HG02840 (cell line): ENCODE measurements at regions not wholly inside any gene's neighbourhood (a gene's known extent, or its start where the extent isn't known, plus 50 kb on each side); places are given as distances from the start of the nearest gene placed in this dataset.

Experiments
- ATAC-seq: cut with Tn5 transposase; IDR thresholded peaks from one replicate; pipeline ENCODE4 v1.9.1; 2021; ENCODE audit warnings: mild to moderate bottlenecking, moderate library complexity, moderate number of reproducible peaks; ENCODE audit not compliant: unreplicated experiment, low FRiP score

DNA sequence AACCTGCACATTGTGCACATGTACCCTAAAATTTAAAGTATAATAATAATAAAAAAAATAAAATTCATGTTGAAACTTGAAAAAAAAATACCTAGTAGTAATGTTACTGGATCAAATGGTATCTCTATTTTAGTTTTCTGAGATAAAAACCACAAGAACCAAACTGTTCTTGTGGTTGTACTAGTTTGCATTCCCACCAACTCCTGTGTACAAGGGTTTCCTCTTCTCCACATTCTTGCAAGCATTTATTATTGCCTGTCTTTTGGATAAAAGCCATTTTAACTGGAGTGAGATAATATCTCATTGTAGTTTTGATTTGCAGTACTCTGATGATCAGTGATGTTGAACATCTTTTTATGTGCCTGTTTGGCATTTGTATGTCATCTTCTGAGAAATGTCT, 177.7 kb downstream of the KIF20B start:
- no peak for ATAC-seq

DNA sequence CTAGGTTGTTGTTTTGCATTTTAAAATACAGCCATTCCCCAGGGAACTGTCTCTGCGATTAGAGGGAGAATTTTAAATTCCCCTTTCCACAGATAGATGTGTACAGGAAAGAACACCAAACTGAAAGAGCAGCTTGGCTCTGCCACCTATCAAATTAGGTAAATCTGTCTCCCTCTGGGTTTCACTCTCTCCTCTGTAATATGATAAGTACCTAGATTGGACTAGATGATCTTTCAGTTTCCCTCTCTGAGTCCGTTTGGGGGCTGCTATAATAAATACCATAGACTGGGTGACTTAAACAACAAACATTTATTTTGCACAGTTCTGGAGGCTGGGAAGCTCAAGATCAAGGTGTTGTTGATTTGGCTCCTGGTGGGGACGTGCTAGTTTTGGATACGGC, 186.0 kb downstream of the KIF20B start:
- peak; percentile 60 for ATAC-seq

DNA sequence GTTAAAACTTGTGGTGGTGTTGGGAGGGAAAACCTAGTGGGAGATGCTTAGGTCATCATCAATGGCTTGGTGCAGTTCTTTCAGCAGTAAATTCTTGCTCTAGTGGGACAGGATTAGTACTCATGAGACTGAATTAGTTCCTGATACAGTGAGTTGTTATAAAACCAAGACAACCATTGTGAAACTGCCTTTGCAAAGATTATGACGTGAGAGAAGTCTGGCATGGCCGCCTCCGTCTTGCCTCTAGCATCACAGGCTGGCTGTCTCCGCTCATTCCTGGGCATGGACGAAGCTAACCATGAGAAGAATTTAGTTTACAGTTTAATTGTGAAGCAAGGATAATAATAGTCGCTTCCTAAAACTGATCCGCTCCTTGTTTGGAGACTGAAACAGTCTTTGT, 186.4 kb downstream of the KIF20B start:
- ATAC-seq = peak; percentile 69

DNA sequence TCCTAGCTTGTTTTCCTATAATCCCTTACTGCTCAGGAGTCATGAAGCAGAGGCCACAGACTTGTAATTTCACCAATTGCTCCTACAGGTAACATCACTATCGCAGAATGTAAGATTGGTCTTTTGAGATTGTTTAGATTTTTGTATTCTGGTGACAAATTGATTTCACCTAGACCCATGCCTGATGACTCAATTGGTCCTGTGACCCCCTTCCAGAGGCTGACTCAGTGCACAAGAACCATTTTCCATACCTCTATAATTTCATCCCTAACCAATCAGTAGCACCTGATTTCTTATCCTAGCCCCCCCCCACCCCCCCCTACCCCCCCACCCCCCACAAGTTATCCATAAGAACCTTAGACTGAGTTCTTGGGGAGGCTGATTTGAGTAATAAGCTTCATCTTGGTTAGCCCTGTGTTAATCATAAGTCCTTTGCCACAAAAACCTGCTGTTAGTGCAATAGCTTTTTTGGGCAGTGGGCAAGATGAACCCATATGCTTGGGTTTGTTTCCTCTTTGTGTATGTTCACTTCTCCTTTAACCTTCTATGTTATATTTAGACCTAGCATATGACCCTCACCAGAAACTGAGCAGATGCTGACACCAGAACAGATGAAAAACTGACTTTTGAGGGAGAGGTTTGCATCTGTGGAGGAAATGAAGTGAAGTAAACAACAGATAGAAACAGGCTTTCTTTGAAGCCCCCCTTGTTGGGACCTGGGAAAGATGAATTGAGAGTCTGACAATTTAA, 187.1 kb downstream of the KIF20B start:
- ATAC-seq = peak; percentile 50

DNA sequence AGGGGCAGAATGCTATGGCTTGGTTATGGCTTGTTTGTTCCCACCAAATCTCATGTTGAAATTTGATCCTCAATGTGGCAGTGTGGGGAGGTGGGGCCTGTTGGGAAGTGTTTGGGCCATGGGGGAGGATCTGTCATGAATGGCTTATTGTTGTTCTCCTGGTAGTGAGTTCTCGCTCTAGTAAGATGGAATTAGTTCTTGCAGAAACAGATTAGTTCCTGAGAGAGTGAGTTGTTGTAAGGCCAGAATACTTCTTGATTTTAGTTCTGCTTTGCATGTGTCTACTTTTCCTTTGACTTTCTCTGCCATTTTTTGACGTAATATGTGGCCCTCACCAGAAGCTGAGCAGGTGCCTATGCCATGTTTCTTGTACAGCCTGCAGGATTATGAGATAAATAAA, 188.2 kb downstream of the KIF20B start:
- no peak for ATAC-seq

DNA sequence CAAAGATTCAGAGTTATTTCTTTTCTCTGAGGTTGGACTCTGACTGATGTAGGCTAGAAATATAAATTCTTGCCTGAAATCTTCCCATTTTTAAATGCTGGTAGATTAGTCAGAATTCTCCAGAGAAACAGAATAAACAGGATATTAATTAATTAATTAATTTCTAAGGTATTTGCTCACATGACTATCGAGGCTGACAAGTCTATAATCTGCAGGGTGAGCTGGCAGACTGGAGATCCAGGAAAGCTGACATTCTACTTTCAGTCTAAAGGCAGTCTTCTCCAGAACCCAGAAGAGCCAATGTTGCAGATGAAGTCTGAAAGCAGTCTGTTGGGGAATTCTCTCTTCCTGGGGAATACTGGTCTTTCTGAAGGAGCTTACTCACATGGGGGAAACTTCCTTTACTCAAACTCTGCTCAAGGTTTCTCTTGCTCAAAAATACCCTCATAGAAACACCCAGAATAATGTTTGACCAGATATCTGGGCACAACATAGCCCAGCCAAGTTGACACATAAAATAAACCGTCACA, 189.7 kb downstream of the KIF20B start:
- no peak for ATAC-seq

DNA sequence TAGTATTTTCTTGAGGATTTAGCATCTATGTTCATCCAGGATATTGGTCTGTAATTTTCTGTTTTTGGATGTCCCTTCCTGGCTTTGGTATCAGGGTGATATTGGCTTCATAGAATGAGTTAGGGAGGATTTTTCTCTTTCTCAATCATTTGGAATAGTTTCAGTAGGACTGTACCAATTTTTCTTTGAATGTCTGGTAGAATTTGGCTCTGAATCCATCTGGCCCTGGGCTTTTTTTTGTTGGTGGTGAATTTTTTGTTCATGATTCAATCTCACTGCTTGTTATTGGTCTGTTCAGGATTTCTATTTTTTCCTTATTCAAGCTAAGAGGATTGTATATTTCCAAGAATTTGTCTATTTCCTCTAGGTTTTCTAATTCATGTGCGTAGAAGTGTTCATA, 192.7 kb downstream of the KIF20B start:
- no peak for ATAC-seq

DNA sequence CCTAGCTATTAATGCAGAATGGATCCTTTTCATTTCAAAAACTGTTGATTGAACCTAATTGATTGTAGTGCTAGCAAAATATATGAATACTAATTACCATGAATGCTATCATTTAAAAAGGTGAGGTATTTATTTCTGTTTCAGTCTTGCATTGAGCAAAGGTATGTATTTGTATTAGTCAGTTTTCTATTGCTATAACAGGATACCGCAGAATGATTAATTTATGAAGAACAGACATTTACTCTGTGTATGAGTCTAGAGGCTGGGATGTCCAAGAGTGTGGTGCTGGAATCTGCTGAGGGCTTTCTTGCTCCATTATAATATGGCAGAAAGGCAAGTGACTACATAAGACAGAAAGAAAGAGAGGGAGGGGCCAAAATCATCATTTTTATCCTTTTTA, 199.2 kb downstream of the KIF20B start:
- ATAC-seq = no peak

DNA sequence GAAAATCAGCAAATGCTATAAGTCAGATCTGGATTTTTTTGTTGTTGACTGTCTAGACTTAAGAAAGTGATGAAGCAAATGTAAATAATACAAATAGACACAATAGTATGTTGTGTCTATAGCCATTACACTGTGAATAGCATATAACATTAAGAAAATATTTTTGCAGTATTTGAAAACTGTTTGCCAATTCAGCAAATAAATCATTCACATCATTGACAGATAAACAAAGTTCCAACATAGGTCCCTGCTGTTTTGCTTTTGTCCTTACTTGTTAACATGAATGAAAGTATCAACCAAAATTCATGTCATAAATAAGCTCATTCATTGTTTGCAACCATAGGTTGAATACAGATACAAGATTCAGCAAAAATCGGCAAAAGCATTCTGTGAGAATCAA, 200.5 kb downstream of the KIF20B start:
- no peak for ATAC-seq

DNA sequence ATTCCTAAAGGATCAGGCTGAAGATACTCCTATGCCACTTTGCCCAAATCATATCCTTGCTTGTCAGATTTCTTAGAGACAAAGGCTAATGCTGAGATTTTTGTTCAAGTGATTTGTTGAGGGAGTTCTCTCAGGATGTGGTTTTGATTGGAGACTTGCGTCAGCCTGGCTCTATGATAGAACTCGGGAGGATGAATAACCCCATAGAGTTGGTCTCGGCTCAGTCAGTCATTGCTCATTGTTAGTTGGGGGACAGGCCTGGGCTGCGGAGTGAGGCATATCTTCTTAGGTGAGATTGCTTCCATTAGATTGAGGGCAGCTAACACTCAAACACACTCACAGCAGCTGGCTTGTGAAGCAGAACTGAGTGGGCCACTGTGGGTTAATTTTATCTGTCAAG, 203.4 kb downstream of the KIF20B start:
- no peak for ATAC-seq

DNA sequence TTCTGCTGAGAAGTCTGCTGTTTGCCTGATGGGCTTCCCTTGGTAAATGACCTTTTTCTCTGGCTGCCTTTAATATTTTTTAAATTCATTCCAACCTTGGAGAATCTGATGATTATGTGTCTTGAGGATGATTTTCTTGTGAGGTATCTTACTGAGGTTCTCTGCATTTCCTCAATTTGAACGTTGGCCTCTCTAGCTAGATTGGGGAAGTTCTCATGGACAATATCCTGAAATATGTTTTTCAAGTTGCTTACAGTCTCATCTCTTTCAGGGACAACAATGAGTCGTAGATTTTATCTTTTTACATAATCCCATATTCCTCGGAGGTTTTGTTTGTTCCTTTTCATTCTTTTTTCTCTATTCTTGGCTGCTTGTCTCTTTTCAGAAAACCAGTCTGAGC, 208.4 kb downstream of the KIF20B start:
- ATAC-seq = no peak

DNA sequence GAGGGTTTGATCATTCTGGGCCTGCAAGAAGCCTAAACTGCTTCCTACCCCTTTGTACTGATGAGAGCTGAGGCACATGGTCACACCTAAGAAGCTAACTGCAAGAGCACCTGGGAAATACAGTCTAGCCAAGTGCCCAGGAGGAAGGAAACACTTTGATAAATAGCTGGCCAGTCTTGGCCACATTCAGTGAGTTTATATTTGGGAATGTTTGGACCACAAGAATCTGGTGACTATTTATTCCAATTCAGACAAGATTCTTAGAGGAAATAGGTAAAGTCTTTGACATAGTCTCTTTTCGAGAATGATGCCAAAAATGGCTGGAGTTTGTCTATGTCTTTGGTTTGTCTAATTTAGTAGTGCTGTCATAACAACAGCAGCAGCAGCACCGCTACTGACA, 213.6 kb downstream of the KIF20B start:
- no peak for ATAC-seq

DNA sequence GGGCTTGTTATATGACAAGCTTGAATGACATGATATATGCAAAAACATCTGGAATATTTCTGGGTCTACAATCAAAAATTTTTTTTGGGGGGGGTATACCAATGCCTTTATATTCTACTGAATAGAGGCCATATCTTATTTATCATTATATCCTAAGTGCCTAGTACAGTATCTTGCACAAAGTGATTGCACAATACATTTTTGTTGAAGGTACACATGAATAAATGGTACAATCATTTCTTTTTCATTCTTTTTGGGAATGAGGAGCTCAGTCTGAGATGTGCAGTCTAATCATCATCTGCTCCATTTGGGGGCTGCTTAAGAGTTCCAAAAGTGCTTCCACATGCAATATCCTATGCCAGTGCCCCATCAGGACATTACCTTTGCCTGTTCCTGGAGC, 214.6 kb downstream of the KIF20B start:
- ATAC-seq = no peak

DNA sequence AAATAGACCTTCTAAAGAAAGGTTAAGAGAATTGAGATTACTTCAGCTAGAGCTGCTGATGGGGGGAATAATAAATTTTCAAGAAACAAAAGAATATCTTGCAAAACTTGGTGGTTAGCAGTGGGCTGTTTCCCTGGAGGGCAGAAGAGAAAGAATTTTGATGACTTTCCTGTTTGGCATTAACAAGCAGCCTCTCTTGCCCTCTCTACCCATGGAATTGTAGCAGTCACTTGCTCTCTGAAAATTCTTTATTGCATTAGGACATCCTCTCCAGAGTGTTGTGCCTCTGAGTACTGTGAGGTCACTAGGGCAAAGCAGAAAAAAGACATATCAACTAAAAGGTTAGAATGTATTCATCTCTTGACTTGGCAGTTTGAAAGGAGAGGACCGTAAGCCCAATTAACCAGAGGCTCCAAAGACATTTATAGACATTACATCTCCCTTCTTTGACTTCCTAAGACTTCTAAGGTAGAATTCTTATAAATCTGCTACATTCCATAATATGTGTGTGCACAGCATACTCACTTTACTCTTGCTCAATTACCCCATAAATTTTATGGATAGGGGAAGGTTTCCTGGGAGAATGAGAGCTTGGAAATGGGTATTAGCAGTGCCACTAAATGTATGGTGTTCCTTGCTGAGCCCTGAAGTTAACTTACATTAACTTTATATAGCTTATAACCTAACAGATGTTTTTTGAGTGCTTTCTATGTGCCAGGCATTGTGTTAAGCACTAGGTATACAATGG, 215.3 kb downstream of the KIF20B start:
- ATAC-seq = no peak

DNA sequence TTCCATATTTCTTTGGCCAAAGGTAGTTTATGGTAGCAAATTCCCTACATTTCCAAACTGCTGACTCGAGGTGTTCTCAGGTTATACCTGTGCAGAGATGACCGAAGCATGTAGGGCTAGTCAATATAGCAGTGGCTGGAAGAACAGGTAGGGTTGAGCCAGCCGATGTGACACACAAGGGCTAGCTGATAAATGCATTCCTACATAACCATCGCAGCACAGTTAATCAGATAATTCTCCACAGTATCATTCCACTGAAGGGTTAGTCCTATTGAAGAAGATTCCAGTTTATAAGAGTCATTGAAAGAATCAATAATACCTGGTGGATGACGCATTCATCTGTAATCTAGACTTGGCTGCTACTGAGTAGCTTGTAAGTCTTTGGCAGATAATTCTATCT, 220.0 kb downstream of the KIF20B start:
- no peak for ATAC-seq

DNA sequence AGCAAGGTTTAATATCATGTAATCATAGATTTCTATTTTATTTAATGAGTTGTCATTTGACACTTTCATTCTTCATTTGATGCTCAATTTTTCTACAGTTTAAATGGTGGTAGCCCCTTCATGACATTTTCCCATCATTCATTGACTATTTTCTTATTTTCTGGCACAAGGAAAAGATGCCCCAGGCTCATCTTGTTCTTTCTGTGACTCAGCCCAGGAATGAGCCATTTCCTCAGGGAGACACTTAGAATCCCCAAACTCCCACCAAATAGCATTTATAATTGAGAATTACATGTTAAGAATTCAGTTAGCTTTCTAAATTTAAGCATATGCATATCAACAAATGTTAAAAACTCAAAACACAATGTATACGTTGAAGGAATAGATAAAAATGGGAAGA, 222.3 kb downstream of the KIF20B start:
- ATAC-seq = no peak

DNA sequence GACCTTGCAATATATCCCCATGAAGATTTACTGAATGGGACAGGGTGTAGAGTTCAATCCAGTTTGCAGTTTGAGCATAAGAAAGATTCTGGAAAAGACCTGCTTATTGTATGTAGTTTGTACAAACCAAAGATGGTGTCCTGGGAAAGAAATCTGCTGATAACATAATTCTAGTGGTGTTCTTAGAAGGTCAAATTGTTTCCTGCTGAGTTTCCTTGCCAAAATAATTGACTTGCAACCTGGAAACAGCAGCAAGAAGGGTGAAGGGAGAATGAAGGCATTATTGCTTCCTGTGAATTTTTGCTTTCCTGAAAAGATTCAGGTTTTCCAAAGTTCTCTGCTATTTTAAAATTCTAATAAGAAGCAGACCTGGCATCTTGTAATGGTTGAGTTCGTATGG, 222.9 kb downstream of the KIF20B start:
- ATAC-seq = no peak

DNA sequence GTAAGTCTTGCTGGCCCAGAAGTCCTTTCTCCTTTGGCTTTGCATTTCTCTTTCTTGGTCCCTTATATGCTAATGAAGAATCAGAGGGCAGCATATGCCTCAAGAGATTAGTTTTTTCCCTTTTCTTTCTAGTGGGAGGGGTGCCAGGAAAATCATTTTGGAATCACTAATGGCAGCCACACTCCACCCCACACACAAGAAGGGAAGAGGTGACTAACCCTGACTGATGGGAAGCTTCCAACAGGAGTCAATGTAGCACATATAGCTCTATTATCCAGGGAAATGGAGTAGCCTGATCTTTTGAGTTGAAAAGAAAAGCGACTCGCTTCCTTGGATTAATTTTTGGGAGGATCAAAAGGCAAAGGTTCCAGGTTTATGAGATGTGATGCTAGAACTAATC, 225.3 kb downstream of the KIF20B start:
- ATAC-seq = no peak

DNA sequence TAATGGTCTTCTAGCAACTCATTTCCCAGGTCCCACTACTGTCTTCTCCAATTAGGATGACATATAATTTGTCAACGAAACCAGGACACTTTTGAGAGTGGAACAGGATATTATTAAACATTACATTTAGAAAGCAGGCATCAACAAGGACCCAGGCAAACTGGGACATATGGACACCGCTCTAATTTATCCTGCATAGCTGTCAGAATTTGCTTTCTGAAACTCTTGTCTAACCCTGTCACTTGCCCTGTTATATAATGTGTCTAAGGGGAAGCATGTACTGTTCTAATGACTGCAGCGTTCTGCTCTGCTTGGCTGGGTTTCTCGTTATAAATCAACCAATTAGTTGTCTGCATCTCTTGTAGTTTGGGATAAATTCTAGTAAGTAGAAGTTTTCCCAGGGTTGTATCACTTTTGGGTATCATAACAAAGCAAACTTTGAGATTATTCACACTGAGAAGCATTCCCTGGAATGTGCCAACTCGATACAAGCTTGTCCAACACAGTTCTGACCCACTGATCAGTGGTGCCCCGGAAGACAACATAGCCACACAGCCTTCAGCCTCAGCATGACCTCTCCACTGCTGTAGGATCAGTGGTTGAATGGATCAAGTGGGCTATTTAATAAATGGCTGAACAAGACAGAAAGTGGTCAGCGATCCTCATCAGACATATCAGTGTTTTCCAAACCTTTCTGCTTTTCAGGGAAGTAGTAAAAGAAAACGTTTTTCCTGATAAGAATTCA, 228.1 kb downstream of the KIF20B start:
- ATAC-seq = no peak

DNA sequence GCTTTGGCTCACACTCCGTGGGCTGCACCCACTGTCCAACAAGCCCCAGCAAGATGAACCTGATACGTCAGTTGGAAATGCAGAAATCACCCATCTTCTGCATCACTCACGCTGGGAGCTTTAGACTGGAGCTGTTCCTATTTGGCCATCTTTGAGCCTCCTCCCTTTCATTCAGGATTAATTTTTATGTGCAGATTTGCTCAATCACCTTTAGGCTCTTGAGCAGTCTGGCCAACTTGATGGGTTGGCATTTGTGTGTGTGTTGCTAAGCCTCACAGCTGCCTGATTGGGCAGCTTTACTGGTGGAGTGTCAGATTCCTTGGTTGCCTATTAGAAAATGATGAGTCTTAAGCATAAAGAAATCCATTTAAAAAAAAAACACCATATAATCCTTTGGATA, 236.1 kb downstream of the KIF20B start:
- ATAC-seq = no peak

DNA sequence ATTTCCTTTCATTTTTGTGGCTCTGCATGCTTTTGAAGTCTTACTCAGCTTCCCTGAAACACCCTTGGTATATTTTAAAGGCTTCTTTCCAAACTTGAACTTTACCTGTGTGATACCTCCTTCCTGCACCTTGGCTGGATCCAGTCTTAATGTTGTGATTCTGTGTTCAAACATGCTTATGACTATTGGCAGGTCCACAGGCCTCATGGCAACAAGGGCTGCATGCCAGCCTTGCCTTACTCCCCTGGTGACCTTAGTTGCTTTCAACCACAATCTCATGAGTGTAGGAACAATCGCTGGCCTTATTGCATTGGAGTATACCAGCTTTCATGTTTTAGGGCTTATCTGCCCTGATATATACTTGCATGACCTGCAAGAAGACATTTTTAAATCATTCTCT, 238.7 kb downstream of the KIF20B start:
- ATAC-seq = no peak
